H1 (cell line): ENCODE measurements at regions not wholly inside any gene's neighbourhood (a gene's known extent, or its start where the extent isn't known, plus 50 kb on each side); places are given as distances from the start of the nearest gene placed in this dataset.

ENCODE experiments used
- CTCF ChIA-PET: fragments of 300-600 bp; sonication (Branson Sonifier 250); formaldehyde crosslinking; loops from one replicate; lab custom pipeline; 2021; ENCODE audit not compliant: partially characterized antibody; lab: Charles Lee
- POLR2A ChIA-PET: fragments of 300-600 bp; sonication (Branson Sonifier 250); formaldehyde crosslinking; loops from one replicate; lab custom pipeline; 2021; ENCODE audit warnings: inconsistent platforms; ENCODE audit not compliant: partially characterized antibody; lab: Charles Lee
- DNase-seq, 2 experiments: peaks; one replicate each; pipeline versions ENCODE4 v3.0.0 to v3.0.0-alpha.2; 2010 to 2022; ENCODE audit warnings: low spot score in 2 of 2, low read depth in 1 of 2, mixed read lengths in 1 of 2
- FAIRE-seq: peaks from 2 replicates; lab custom pipeline; 2011; peaks lifted over from hg19 to GRCh38; lab: Jason Lieb, UNC
- H2AFZ ChIP-seq: 2 replicates; pipeline ENCODE4 v1.8.1; 2012; ENCODE audit warnings: low read length, inconsistent platforms
- H2AK5ac ChIP-seq: 2 replicates; pipeline ENCODE4 v1.6.1; 2013; ENCODE audit warnings: low read depth, low read length
- H2BK120ac ChIP-seq: replicated peaks from 2 replicates; pipeline ENCODE3; 2013; ENCODE audit warnings: low read depth, low read length, inconsistent platforms
- H2BK12ac ChIP-seq: 2 replicates; pipeline ENCODE4 v1.6.1; 2013; ENCODE audit warnings: low read depth, low read length
- H2BK15ac ChIP-seq: 2 replicates; pipeline ENCODE4 v1.6.1; 2013; ENCODE audit warnings: low read length
- H2BK20ac ChIP-seq: 2 replicates; pipeline ENCODE4 v1.6.1; 2013; ENCODE audit warnings: low read length
- H2BK5ac ChIP-seq: 2 replicates; pipeline ENCODE4 v1.6.1; 2013; ENCODE audit warnings: low read depth, low read length
- H3K14ac ChIP-seq: 2 replicates; pipeline ENCODE4 v1.6.1; 2013; ENCODE audit warnings: inconsistent platforms; ENCODE audit not compliant: insufficient read length
- H3K18ac ChIP-seq: 2 replicates; pipeline ENCODE4 v1.6.1; 2013; ENCODE audit warnings: low read length; ENCODE audit errors: extremely low read depth
- H3K23ac ChIP-seq: 2 replicates; pipeline ENCODE4 v1.6.1; 2013; ENCODE audit warnings: inconsistent platforms; ENCODE audit not compliant: insufficient read length
- H3K23me2 ChIP-seq: 2 replicates; pipeline ENCODE4 v1.6.1; 2013; ENCODE audit warnings: low read depth, low read length
- H3K27ac ChIP-seq: 2 replicates; pipeline ENCODE4 v1.6.1; 2011; ENCODE audit warnings: low read depth, low read length, inconsistent platforms
- H3K27me3 ChIP-seq, 4 experiments: replicated peaks in 1 of 4; 1 replicate in 1 of 4; 2 replicates in 3 of 4; pipeline versions ENCODE4 v1.6.1 to v1.8.1; 2011 to 2013; ENCODE audit warnings: low read length in 3 of 4, mild to moderate bottlenecking in 3 of 4, inconsistent platforms in 2 of 4, mixed read lengths in 2 of 4, moderate library complexity in 1 of 4; ENCODE audit not compliant: control insufficient read depth in 3 of 4, insufficient read depth in 3 of 4; ENCODE audit errors: extremely low read depth in 1 of 4
- H3K36me3 ChIP-seq, 4 experiments: 2 replicates each; pipeline versions ENCODE4 v1.6.1 to v1.8.1; 2011 to 2013; ENCODE audit warnings: mild to moderate bottlenecking in 4 of 4, low read length in 3 of 4, moderate library complexity in 2 of 4, control low read depth in 1 of 4, inconsistent platforms in 1 of 4; ENCODE audit not compliant: insufficient read depth in 4 of 4, control insufficient read depth in 2 of 4
- H3K4ac ChIP-seq: replicated peaks from 2 replicates; pipeline ENCODE3; 2013; ENCODE audit warnings: low read length, low read depth, mixed read lengths, inconsistent platforms; ENCODE audit not compliant: insufficient read length
- H3K4me1 ChIP-seq, 4 experiments: replicated peaks in 1 of 4; 1 replicate in 1 of 4; 2 replicates in 3 of 4; pipeline versions ENCODE4 v1.6.1 to v1.8.1; 2011 to 2013; ENCODE audit warnings: low read length in 3 of 4, inconsistent platforms in 2 of 4, mixed read lengths in 1 of 4; ENCODE audit not compliant: insufficient read depth in 4 of 4, control insufficient read depth in 3 of 4
- H3K4me2 ChIP-seq, 2 experiments: 2 replicates each; pipeline versions ENCODE4 v1.6.1 to v1.8.1; 2011 to 2013; ENCODE audit warnings: low read depth in 2 of 2, low read length in 2 of 2, control low read depth in 1 of 2, inconsistent platforms in 1 of 2, mild to moderate bottlenecking in 1 of 2; ENCODE audit not compliant: insufficient read depth in 1 of 2
- H3K4me3 ChIP-seq, 4 experiments: fragments of 200-600, 300-600 bp in 1 of 4; sonication (generic), shearing (Covaris generic), sonication (Bioruptor Twin) in 1 of 4; 2 replicates each; pipeline versions ENCODE4 v1.5.1 to v1.8.1; 2011 to 2016; ENCODE audit warnings: low read length in 4 of 4, low read depth in 3 of 4, control low read depth in 2 of 4, inconsistent platforms in 2 of 4, mild to moderate bottlenecking in 2 of 4, mixed read lengths in 1 of 4, moderate library complexity in 1 of 4; ENCODE audit not compliant: insufficient read depth in 2 of 4; ENCODE audit errors: extremely low read depth in 1 of 4
- H3K56ac ChIP-seq: replicated peaks from 2 replicates; pipeline ENCODE3; 2013; ENCODE audit warnings: low read depth, mild to moderate bottlenecking, mixed read lengths, low read length, inconsistent platforms; ENCODE audit not compliant: insufficient read length
- H3K79me1 ChIP-seq: 2 replicates; pipeline ENCODE4 v1.6.1; 2013; ENCODE audit warnings: low read depth, low read length, control low read depth
- H3K79me2 ChIP-seq, 2 experiments: 2 replicates each; pipeline versions ENCODE4 v1.6.1 to v1.8.1; 2012 to 2013; ENCODE audit warnings: low read length in 2 of 2, mild to moderate bottlenecking in 2 of 2, inconsistent platforms in 1 of 2; ENCODE audit not compliant: insufficient read depth in 2 of 2, control insufficient read depth in 1 of 2
- H3K9ac ChIP-seq, 4 experiments: replicated peaks in 1 of 4; 1 replicate in 1 of 4; 2 replicates in 3 of 4; pipeline versions ENCODE4 v1.6.1 to v1.8.1; 2011 to 2013; ENCODE audit warnings: low read depth in 3 of 4, low read length in 3 of 4, control low read depth in 2 of 4, mild to moderate bottlenecking in 2 of 4, moderate library complexity in 2 of 4, inconsistent platforms in 1 of 4; ENCODE audit errors: extremely low read depth in 1 of 4
- H3K9me3 ChIP-seq, 2 experiments: 2 replicates each; pipeline versions ENCODE4 v1.6.1 to v1.8.1; 2012 to 2013; ENCODE audit warnings: mild to moderate bottlenecking in 2 of 2, moderate library complexity in 2 of 2, control low read depth in 1 of 2, inconsistent platforms in 1 of 2, low read depth in 1 of 2, low read length in 1 of 2, mixed read lengths in 1 of 2; ENCODE audit not compliant: insufficient read depth in 2 of 2
- H4K20me1 ChIP-seq, 2 experiments: replicated peaks in 1 of 2; 2 replicates each; pipeline versions ENCODE3 to v1.8.1; 2011 to 2013; ENCODE audit warnings: inconsistent platforms in 2 of 2, low read length in 2 of 2, mild to moderate bottlenecking in 1 of 2; ENCODE audit not compliant: insufficient read depth in 2 of 2, control insufficient read depth in 1 of 2
- H4K5ac ChIP-seq: 2 replicates; pipeline ENCODE4 v1.6.1; 2013; ENCODE audit warnings: low read length, low read depth, mixed read lengths, inconsistent platforms; ENCODE audit not compliant: insufficient read length
- H4K8ac ChIP-seq: 2 replicates; pipeline ENCODE4 v1.8.0; 2013; ENCODE audit warnings: mild to moderate bottlenecking, moderate library complexity, low read length, inconsistent platforms; ENCODE audit not compliant: insufficient read depth; ENCODE audit errors: extremely low read depth
- H4K91ac ChIP-seq: replicated peaks from 2 replicates; pipeline ENCODE3; 2013; ENCODE audit warnings: low read length, mixed read lengths, inconsistent platforms; ENCODE audit not compliant: insufficient read length
- EZH2 ChIP-seq: fragments of 200-600 bp; sonication (generic); IDR thresholded peaks from 2 replicates; pipeline ENCODE4 v1.7.1; 2012; ENCODE audit warnings: low read depth, mild to moderate bottlenecking, moderate library complexity, low read length, inconsistent platforms; ENCODE audit not compliant: severe bottlenecking
- RAD21 ChIP-seq, 2 experiments: IDR thresholded peaks in 1 of 2; conservative IDR thresholded peaks in 1 of 2; 2 replicates each; pipeline ENCODE4 v1.6.1; 2011; ENCODE audit warnings: low read depth in 2 of 2, low read length in 2 of 2, improper control_type of control experiment in 1 of 2, inconsistent platforms in 1 of 2, mild to moderate bottlenecking in 1 of 2, moderate library complexity in 1 of 2
- RBBP5 ChIP-seq: IDR thresholded peaks from 2 replicates; pipeline ENCODE4 v1.7.1; 2012; ENCODE audit warnings: low read depth, mild to moderate bottlenecking, inconsistent platforms, low read length, moderate library complexity, borderline replicate concordance
- TEAD4 ChIP-seq: IDR thresholded peaks from 2 replicates; pipeline ENCODE4 v1.6.1; 2012; ENCODE audit warnings: low read depth, low read length, inconsistent platforms, mixed read lengths
- YY1 ChIP-seq: IDR thresholded peaks from 2 replicates; pipeline ENCODE4 v1.6.1; 2011; ENCODE audit warnings: low read depth, mild to moderate bottlenecking, low read length
- WGBS, 2 experiments: shearing (Covaris generic) in 1 of 2; methylation state at CpG; one replicate each; pipeline versions ENCODE4 v1.1.6 to v1.1.7; 2013 to 2015; ENCODE audit warnings: low lambda C conversion rate in 2 of 2, mixed read lengths in 2 of 2, inconsistent platforms in 1 of 2, low coverage in 1 of 2, missing lambda C conversion rate in 1 of 2; ENCODE audit not compliant: insufficient replicate concordance in 2 of 2, insufficient coverage in 1 of 2, insufficient read length in 1 of 2; ENCODE audit errors: extremely low coverage in 1 of 2, missing lambda C conversion rate in 1 of 2; 5-methylcytosine and 5-hydroxymethylcytosine counted together
- TF ChIP-seq, protein P1 (sequence below), 3 experiments: IDR thresholded peaks; 1 replicate in 2 of 3; 2 replicates in 1 of 3; pipeline versions ENCODE4 v1.5.1 to v1.6.1; 2011; ENCODE audit warnings: low read length in 3 of 3, mild to moderate bottlenecking in 3 of 3, inconsistent platforms in 2 of 3, low read depth in 1 of 3, moderate library complexity in 1 of 3; ENCODE audit not compliant: insufficient read depth in 1 of 3; ENCODE audit errors: control extremely low read depth in 1 of 3

DNA sequence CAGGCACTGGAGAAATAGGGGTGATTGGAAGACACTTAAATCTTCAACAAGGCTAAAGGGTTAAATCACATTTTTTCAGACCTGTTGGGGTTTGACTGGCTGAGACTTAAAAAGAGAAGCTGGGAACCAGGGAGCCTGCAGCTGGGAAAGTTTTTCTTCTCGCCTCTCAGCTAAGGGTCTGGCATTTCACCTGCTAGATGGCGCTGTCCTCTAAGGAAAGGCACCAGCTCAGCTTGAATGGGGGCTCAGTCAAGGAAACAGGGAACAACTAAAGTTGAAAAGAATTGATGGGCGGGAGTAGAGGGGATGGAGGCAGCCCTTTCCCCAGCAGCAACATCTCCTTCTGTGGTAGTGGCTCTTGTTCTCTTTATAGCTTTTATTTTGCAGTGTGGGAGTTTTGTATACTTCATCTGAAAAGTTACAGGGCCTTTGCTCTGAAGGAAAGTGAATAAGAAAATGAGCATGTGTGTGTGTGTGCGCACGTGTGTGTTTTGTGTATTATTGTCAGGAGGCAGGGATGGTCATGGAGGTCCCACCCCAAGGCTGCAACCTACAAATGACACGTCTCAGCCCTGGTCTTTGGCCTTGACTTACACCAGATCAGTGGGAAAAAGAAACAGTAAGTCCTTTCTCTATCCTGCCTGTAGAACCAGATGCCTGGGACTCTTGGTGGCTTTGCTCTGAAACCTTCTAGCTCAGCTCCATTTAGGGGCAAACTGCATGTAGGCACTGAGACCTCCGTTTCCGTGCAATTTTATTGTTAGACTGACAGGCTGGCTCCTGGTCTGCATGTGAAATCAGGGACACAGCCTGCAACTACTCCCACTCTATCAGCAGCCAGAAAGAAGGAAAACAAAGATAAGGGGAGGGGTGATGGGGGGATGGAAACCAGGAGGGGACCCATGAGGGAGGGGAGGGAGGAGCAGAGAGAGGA, 316.2 kb upstream of the CLINT1 start:
- POLR2A ChIA-PET: no interaction called here
- TF ChIP-seq TEAD4 (peak; percentile 56; the same call in 1 of the 2 replicates), YY1 (0 out of 2 replicates have a peak, but pooled peaks have one; percentile 10), RAD21 (IDR thresholded peaks at IDR 0.05 in 1 of 2, conservative IDR thresholded peaks at IDR 0.05 in 1 of 2; ENCODE audit: low read depth in 2 of 2, low read length in 2 of 2) (peak; percentile 99), EZH2 (no peak), RBBP5 (no peak)
- TF ChIP-seq, protein P1, sequence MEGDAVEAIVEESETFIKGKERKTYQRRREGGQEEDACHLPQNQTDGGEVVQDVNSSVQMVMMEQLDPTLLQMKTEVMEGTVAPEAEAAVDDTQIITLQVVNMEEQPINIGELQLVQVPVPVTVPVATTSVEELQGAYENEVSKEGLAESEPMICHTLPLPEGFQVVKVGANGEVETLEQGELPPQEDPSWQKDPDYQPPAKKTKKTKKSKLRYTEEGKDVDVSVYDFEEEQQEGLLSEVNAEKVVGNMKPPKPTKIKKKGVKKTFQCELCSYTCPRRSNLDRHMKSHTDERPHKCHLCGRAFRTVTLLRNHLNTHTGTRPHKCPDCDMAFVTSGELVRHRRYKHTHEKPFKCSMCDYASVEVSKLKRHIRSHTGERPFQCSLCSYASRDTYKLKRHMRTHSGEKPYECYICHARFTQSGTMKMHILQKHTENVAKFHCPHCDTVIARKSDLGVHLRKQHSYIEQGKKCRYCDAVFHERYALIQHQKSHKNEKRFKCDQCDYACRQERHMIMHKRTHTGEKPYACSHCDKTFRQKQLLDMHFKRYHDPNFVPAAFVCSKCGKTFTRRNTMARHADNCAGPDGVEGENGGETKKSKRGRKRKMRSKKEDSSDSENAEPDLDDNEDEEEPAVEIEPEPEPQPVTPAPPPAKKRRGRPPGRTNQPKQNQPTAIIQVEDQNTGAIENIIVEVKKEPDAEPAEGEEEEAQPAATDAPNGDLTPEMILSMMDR (IDR thresholded peaks at IDR 0.05; ENCODE audit: control extremely low read depth in 1 of 3, insufficient read depth in 1 of 3, low read depth in 1 of 3, low read length in 3 of 3): peak; percentile 72 to 88 (median 85)

More for the DNA sequence above, 316.2 kb upstream of the CLINT1 start:
- Histone ChIP-seq H3K4ac (no peak overlapping the region), H3K23ac (no peak overlapping the region), H2AK5ac (no peak overlapping the region), H4K5ac (no peak overlapping the region), H3K27me3 (no peaks in the 10 kb centered on the region), H3K79me2 (no peaks in the 10 kb centered on the region), H2BK15ac (peak overlapping the region; percentile 88; the same call in 1 of the 2 replicates), H4K8ac (no peak overlapping the region), H3K14ac (no peak overlapping the region), H3K18ac (no peak overlapping the region), H3K27ac (no peak overlapping the region), H4K91ac (peak overlapping the region; percentile 86), H3K9me3 (no peaks in the 10 kb centered on the region), H3K56ac (no peak overlapping the region), H2BK12ac (peak overlapping the region; percentile 80; the same call in 1 of the 2 replicates), H4K20me1 (no peaks in the 10 kb centered on the region), H2AFZ (peak overlapping the region; percentile 10; the same call in 1 of the 2 replicates), H3K4me3 (no peak overlapping the region), H3K4me1 (peaks cover 0 to 6% (median 4%) of the 10 kb centered on the region in 4 experiments; a peak in 4 of 7 replicates), H3K4me2 (peak overlapping the region in 1 of 2 experiments; percentile 39; a peak in 1 of 4 replicates), H2BK120ac (no peak overlapping the region), H3K36me3 (no peaks in the 10 kb centered on the region), H3K79me1 (no peaks in the 10 kb centered on the region), H3K9ac (no peak overlapping the region), H3K23me2 (no peaks in the 10 kb centered on the region), H2BK5ac (peak overlapping the region; percentile 24; the same call in 1 of the 2 replicates), H2BK20ac (peak overlapping the region; percentile 86; the same call in 1 of the 2 replicates)
- CTCF ChIA-PET: interaction anchor here (0.6 to 2.9 kb wide), 49 partner anchors 9 to 955 kb away, joined by 3 to 29 read pairs (median 4); partner anchors contain the start of gene EBF1
- DNase-seq (peak; percentile 73 to 90), FAIRE-seq (peak; percentile 85)
- WGBS, 2 experiments: 51% methylated on average over 8 of the region's 8 CpGs; no CpG with 5 or more reads in 1 of the 2 experiments
